Activated CD4-positive, alpha-beta T cell treated with anti-CD3 and anti-CD28 coated beads for 36 hours (primary cell): ENCODE measurements at regions not wholly inside any gene's neighbourhood (a gene's known extent, or its start where the extent isn't known, plus 50 kb on each side); places are given as distances from the start of the nearest gene placed in this dataset.

ENCODE experiments used
- ATAC-seq: fragments of 200-7000 bp; cut with Tn5 transposase; one replicate; pipeline ENCODE4 v1.10.0; 2021; ENCODE audit warnings: mild to moderate bottlenecking, moderate library complexity
- CTCF ChIA-PET: fragments of 350-600 bp; sonication (Branson Sonifier 250); formaldehyde crosslinking; loops from one replicate; lab custom pipeline; 2021; ENCODE audit warnings: antibody characterized with exemption; lab: Charles Lee
- POLR2A ChIA-PET: fragments of 350-600 bp; sonication (Branson Sonifier 250); formaldehyde crosslinking; loops from one replicate; lab custom pipeline; 2021; ENCODE audit warnings: antibody characterized with exemption, inconsistent platforms; lab: Charles Lee
- DNase-seq: peaks from one replicate; pipeline ENCODE4 v3.0.0-alpha.2; 2020
- H3K27ac Mint-ChIP-seq: one replicate; pipeline ENCODE4 v1.8.0; 2021; ENCODE audit warnings: mixed read lengths
- H3K27me3 Mint-ChIP-seq: one replicate; pipeline ENCODE4 v1.8.0; 2021; ENCODE audit warnings: mixed read lengths
- H3K36me3 Mint-ChIP-seq: one replicate; pipeline ENCODE4 v1.8.0; 2021; ENCODE audit warnings: low read depth, mixed read lengths
- H3K4me1 Mint-ChIP-seq: one replicate; pipeline ENCODE4 v1.8.0; 2021; ENCODE audit warnings: mixed read lengths
- H3K4me3 Mint-ChIP-seq: one replicate; pipeline ENCODE4 v1.8.0; 2021; ENCODE audit warnings: mild to moderate bottlenecking, moderate library complexity, mixed read lengths
- H3K9me3 Mint-ChIP-seq: one replicate; pipeline ENCODE4 v1.8.0; 2021; ENCODE audit warnings: low read depth, mixed read lengths
- intact Hi-C, 2 experiments: fragments of 100-400 bp; cut with DNase I in 1 of 2; cut with micrococcal nuclease in 1 of 2; formaldehyde crosslinking; loops; one replicate each; pipeline versions ENCODE4 v1.14.2 to v1.15.1; 2022 to 2024; cut with DNase I, micrococcal nuclease

GRCh38 chr6:138004430-138005287, 102.6 kb downstream of the PERP start:
- no peak overlapping the region for H3K4me3 Mint-ChIP-seq
- H3K27me3 Mint-ChIP-seq, result no peaks in the 10 kb centered on the region
- H3K4me1 Mint-ChIP-seq, result peaks cover 21% of the 10 kb centered on the region
- DNase-seq (peak; percentile 45), ATAC-seq (no peak)
- ChIA-PET CTCF (interaction anchor here (0.5 to 5.2 kb wide), 34 partner anchors 9 to 690 kb away, joined by 3 to 27 read pairs (median 4); no protein-coding TSS in a partner anchor), POLR2A (interaction anchor here (0.6 to 1.0 kb wide), 4 partner anchors 101 to 383 kb away, joined by 3 to 7 read pairs (median 6); no protein-coding TSS in a partner anchor)
- H3K9me3 Mint-ChIP-seq, result no peaks in the 10 kb centered on the region
- no peaks in the 10 kb centered on the region for H3K36me3 Mint-ChIP-seq
- H3K27ac Mint-ChIP-seq, result no peak overlapping the region
- intact Hi-C loops, result loop anchor here (1.0 to 5.0 kb wide), 3 partner anchors 60 to 299 kb away; no protein-coding TSS in a partner anchor

GRCh38 chr6:138005846-138006245, 101.4 kb downstream of the PERP start:
- Mint-ChIP-seq H3K36me3 (no peaks in the 10 kb centered on the region), H3K9me3 (no peaks in the 10 kb centered on the region), H3K27ac (no peak overlapping the region), H3K4me1 (peaks cover 17% of the 10 kb centered on the region), H3K4me3 (no peak overlapping the region), H3K27me3 (no peaks in the 10 kb centered on the region)
- ATAC-seq (peak; percentile 79), DNase-seq (peak; percentile 49)
- ChIA-PET POLR2A (no interaction called here), CTCF (interaction anchor here (0.7 to 5.2 kb wide), 25 partner anchors 11 to 470 kb away, joined by 3 to 27 read pairs (median 5); partner anchors contain the start of gene TNFAIP3)
- intact Hi-C loops, result loop anchor here in 1 of 2 experiments (1.0 to 5.0 kb wide), 3 partner anchors 61 to 301 kb away; no protein-coding TSS in a partner anchor

- CTCF ChIA-PET, result interaction anchor here (0.6 to 5.2 kb wide), 44 partner anchors 9 to 1142 kb away, joined by 3 to 27 read pairs (median 4); partner anchors contain the start of gene TNFAIP3
- Mint-ChIP-seq H3K27ac (no peak overlapping the region), H3K4me3 (no peak overlapping the region), H3K4me1 (peaks cover 13% of the 10 kb centered on the region), H3K27me3 (no peaks in the 10 kb centered on the region), H3K36me3 (no peaks in the 10 kb centered on the region), H3K9me3 (no peaks in the 10 kb centered on the region)
- POLR2A ChIA-PET, result interaction anchor here (0.8 to 0.9 kb wide), 2 partner anchors 130 to 299 kb away, joined by 3 read pairs; no protein-coding TSS in a partner anchor
- DNase-seq, result peak; percentile 65
- ATAC-seq, result peak; percentile 66
- intact Hi-C loops, result loop anchor here in 1 of 2 experiments (5.0 kb wide), 1 partner anchor 280 kb away; no protein-coding TSS in a partner anchor
Observed at GRCh38 chr6:138007014-138007472, 100.2 kb downstream of the PERP start.

GRCh38 chr6:138008791-138009190, 98.4 kb downstream of the PERP start:
- peaks cover 13% of the 10 kb centered on the region for H3K4me1 Mint-ChIP-seq
- H3K9me3 Mint-ChIP-seq, result no peaks in the 10 kb centered on the region
- intact Hi-C loops, result loop anchor here in 1 of 2 experiments (5.0 kb wide), 1 partner anchor 279 kb away; no protein-coding TSS in a partner anchor
- no peaks in the 10 kb centered on the region for H3K27me3 Mint-ChIP-seq
- H3K27ac Mint-ChIP-seq, result no peak overlapping the region
- H3K36me3 Mint-ChIP-seq, result no peaks in the 10 kb centered on the region
- ChIA-PET POLR2A (interaction anchor here (0.7 kb wide), 1 partner anchor 13 kb away, joined by 6 read pairs; no protein-coding TSS in a partner anchor), CTCF (interaction anchor here (1.0 to 1.9 kb wide), 5 partner anchors 106 to 419 kb away, joined by 3 to 4 read pairs (median 3); no protein-coding TSS in a partner anchor)
- no peak overlapping the region for H3K4me3 Mint-ChIP-seq
- DNase-seq, result no peak
- ATAC-seq, result no peak

GRCh38 chr6:138011413-138011812, 95.8 kb downstream of the PERP start:
- no peaks in the 10 kb centered on the region for H3K36me3 Mint-ChIP-seq
- H3K27me3 Mint-ChIP-seq, result no peaks in the 10 kb centered on the region
- DNase-seq (no peak), ATAC-seq (no peak)
- POLR2A ChIA-PET, result no interaction called here
- no peak overlapping the region for H3K27ac Mint-ChIP-seq
- H3K4me1 Mint-ChIP-seq, result peaks cover 3% of the 10 kb centered on the region
- intact Hi-C loops, result loop anchor here in 1 of 2 experiments (10.0 kb wide), 1 partner anchor 577 kb away; no protein-coding TSS in a partner anchor
- CTCF ChIA-PET, result interaction anchor here (0.7 kb wide), 1 partner anchor 9 kb away, joined by 3 read pairs; no protein-coding TSS in a partner anchor
- H3K4me3 Mint-ChIP-seq, result no peak overlapping the region
- no peaks in the 10 kb centered on the region for H3K9me3 Mint-ChIP-seq

GRCh38 chr6:138012682-138013081, 94.5 kb downstream of the PERP start:
- Mint-ChIP-seq H3K27me3 (no peaks in the 10 kb centered on the region), H3K36me3 (no peaks in the 10 kb centered on the region), H3K4me3 (no peak overlapping the region), H3K9me3 (no peaks in the 10 kb centered on the region), H3K4me1 (no peaks in the 10 kb centered on the region), H3K27ac (no peak overlapping the region)
- ChIA-PET POLR2A (no interaction called here), CTCF (interaction anchor here (0.8 to 2.1 kb wide), 3 partner anchors 12 to 305 kb away, joined by 3 to 5 read pairs (median 3); no protein-coding TSS in a partner anchor)
- intact Hi-C loops, result loop anchor here in 1 of 2 experiments (10.0 kb wide), 1 partner anchor 578 kb away; no protein-coding TSS in a partner anchor
- DNase-seq (no peak), ATAC-seq (no peak)

GRCh38 chr6:138013959-138014358, 93.3 kb downstream of the PERP start:
- Mint-ChIP-seq H3K27me3 (peaks cover 3% of the 10 kb centered on the region), H3K36me3 (no peaks in the 10 kb centered on the region), H3K4me1 (no peaks in the 10 kb centered on the region), H3K27ac (no peak overlapping the region), H3K9me3 (no peaks in the 10 kb centered on the region), H3K4me3 (no peak overlapping the region)
- intact Hi-C loops, result loop anchor here in 1 of 2 experiments (10.0 kb wide), 1 partner anchor 579 kb away; no protein-coding TSS in a partner anchor
- ChIA-PET POLR2A (no interaction called here), CTCF (interaction anchor here (2.1 kb wide), 1 partner anchor 13 kb away, joined by 5 read pairs; no protein-coding TSS in a partner anchor)
- ATAC-seq (no peak), DNase-seq (no peak)

- CTCF ChIA-PET, result interaction anchor here (1.5 to 2.6 kb wide), 4 partner anchors 11 to 355 kb away, joined by 3 to 8 read pairs (median 5); no protein-coding TSS in a partner anchor
- ATAC-seq (no peak), DNase-seq (no peak)
- Mint-ChIP-seq H3K4me1 (no peaks in the 10 kb centered on the region), H3K9me3 (no peaks in the 10 kb centered on the region), H3K36me3 (no peaks in the 10 kb centered on the region), H3K27me3 (peaks cover 6% of the 10 kb centered on the region), H3K27ac (no peak overlapping the region), H3K4me3 (no peak overlapping the region)
- POLR2A ChIA-PET, result interaction anchor here (0.7 kb wide), 1 partner anchor 9 kb away, joined by 4 read pairs; no protein-coding TSS in a partner anchor
- intact Hi-C loops, result loop anchor here in 1 of 2 experiments (10.0 kb wide), 1 partner anchor 582 kb away; no protein-coding TSS in a partner anchor
Observed at GRCh38 chr6:138017166-138017757, 90.0 kb downstream of the PERP start.

GRCh38 chr6:138018297-138018696, 88.9 kb downstream of the PERP start:
- ChIA-PET POLR2A (no interaction called here), CTCF (interaction anchor here (1.0 to 2.6 kb wide), 3 partner anchors 12 to 16 kb away, joined by 3 to 8 read pairs (median 6); no protein-coding TSS in a partner anchor)
- Mint-ChIP-seq H3K27ac (no peak overlapping the region), H3K9me3 (no peaks in the 10 kb centered on the region), H3K4me3 (no peak overlapping the region), H3K36me3 (no peaks in the 10 kb centered on the region), H3K27me3 (peaks cover 6% of the 10 kb centered on the region), H3K4me1 (no peaks in the 10 kb centered on the region)
- DNase-seq (no peak), ATAC-seq (no peak)
- intact Hi-C loops, result loop anchor here in 1 of 2 experiments (10.0 kb wide), 1 partner anchor 583 kb away; no protein-coding TSS in a partner anchor

GRCh38 chr6:138025528-138025978, 81.7 kb downstream of the PERP start:
- H3K27me3 Mint-ChIP-seq, result peaks cover 2% of the 10 kb centered on the region
- H3K36me3 Mint-ChIP-seq, result no peaks in the 10 kb centered on the region
- no peak overlapping the region for H3K4me3 Mint-ChIP-seq
- intact Hi-C loops, result no loop called here
- POLR2A ChIA-PET, result no interaction called here
- H3K4me1 Mint-ChIP-seq, result no peaks in the 10 kb centered on the region
- no peaks in the 10 kb centered on the region for H3K9me3 Mint-ChIP-seq
- CTCF ChIA-PET, result interaction anchor here (1.0 kb wide), 1 partner anchor 19 kb away, joined by 3 read pairs; no protein-coding TSS in a partner anchor
- DNase-seq (no peak), ATAC-seq (no peak)
- H3K27ac Mint-ChIP-seq, result no peak overlapping the region
